ENCODE measurements at regions not wholly inside any gene's neighbourhood (a gene's known extent, or its start where the extent isn't known, plus 50 kb on each side); places are given as distances from the start of the nearest gene placed in this dataset.
"Not testable (repeated sequence)": the region's sequence is repeated elsewhere in the genome, so short reads cannot be mapped to it uniquely, and the experiment has no call there.

DNA sequence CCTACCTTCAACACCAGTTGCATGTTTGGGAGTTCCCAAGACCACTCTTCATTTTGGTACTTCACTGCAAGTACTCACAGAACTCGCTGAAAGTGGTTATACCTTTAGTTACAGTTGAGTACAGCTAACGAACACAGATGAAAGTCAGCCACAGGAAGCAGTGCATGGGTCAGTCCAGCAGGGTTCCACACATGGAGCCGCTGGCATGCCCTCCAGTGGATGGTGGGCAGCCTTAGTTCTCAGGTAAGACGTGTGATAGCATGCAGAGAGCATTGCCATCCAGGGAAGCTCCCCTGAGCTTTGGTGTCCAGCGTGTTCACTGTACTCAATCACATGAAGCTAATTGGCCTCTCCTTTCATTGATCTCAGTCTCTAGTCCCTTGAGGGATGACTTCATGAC lies 815.3 kb downstream of the RNF144A start:
- no peak for DNase-seq

- no peak for DNase-seq
Measured at GRCh38 chr2:7736646-7737305, 819.6 kb downstream of the RNF144A start.

DNA sequence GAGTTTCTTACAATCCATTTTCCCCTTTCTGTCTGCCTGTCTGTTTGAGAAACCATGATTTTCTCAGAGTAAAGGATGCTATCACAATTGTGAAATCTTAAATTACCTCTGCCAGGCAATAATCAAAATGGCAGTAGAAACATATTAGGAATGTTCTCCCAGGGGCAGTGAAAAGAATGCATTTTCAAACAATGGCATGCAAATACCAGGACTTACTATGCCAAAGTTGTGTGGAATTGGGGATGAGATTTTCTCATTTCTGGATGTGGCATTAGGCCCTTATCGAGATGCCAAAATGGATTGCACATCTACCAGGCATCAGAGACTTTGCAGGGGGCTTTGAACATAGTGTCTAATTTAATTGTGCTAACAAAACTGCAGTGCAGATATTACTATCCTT lies 821.4 kb downstream of the RNF144A start:
- no peak for DNase-seq

GRCh38 chr2:7740114-7740513 lies 822.9 kb downstream of the RNF144A start:
- DNase-seq: no peak

- no peak for DNase-seq
Measured at GRCh38 chr2:7742301-7742700, 825.1 kb downstream of the RNF144A start.

DNA sequence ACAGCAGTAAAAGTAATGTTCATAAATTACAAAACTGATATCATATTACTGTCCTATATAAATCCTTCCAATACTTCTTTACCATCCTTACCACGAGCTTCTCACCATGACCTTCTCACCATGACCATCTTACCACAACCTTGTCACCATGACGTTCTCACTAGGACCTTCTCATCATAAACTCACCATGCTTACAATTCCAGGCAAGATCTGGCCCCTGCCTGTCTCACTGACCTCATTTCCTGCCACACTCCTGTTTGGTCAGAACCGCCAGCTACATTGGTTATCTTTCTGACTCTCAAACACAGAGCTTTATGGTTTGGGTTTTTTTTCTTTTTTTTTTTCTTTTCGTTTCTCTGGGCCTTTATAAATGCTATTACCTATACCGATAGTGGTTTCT lies 827.6 kb downstream of the RNF144A start:
- DNase-seq: no peak

- DNase-seq: no peak
Measured at GRCh38 chr2:7745369-7745768, 828.2 kb downstream of the RNF144A start.

DNA sequence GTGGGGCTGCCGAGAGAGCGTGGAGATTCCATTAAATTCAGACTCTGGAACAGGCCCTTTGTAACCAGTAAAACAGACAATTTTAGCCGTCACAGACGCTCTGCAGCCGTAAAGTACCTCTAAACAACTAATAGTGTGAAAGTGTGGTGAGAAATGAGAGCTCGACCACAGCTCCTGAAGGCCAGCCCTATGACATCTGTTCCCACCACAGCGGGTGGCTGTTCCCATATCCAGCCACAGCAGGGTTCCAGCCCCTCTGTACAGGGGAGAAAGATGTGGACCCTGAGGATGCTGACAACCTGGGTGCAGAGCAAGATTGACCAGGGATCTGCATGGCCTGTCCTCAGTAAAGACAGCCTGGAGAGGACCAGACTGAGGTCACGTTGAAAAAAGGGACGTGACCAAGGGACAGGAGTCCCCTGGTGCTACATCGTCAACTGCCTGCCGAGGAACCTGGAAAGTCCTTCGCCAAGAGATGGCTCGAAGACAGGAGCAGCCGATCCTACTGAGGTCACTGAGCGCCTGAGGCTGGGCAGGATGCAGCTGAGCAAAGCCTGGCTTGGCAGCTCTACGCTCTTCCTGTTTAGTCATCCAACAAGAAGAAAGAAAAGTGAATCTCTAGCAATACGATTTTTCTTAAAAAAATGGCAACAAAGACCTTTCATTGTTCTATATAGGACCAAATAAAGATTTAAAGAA lies 831.7 kb downstream of the RNF144A start:
- DNase-seq: no peak

DNA sequence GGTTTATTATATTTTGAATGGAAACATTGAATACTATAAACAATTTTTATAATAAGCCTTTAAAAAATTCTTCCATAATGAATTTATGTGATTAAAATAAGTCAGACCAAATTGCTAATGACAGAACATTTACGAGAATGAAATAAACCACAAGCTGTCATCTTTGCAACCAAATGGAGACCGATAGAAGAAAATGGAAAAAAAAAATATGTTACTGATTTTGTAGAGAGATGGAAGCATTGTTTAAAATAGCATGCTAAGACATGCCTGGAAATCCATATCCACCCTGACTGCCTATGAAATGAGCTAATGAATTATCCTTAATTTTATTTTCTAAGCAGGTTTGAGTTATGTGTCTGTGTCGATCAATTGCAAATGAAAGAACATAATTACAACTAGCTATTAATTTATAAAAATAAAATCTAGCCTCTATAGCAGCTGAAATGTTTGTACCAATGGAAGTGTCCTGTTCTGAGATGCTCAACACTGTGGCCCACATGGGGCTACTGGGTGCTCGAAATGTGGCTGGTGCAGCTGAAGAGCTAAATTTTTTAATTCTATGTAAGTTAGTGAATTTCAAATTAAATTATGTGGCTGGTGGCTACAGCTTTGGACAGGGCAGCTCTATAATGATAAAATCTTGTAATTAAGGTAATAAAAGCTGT lies 832.8 kb downstream of the RNF144A start:
- DNase-seq: no peak

DNA sequence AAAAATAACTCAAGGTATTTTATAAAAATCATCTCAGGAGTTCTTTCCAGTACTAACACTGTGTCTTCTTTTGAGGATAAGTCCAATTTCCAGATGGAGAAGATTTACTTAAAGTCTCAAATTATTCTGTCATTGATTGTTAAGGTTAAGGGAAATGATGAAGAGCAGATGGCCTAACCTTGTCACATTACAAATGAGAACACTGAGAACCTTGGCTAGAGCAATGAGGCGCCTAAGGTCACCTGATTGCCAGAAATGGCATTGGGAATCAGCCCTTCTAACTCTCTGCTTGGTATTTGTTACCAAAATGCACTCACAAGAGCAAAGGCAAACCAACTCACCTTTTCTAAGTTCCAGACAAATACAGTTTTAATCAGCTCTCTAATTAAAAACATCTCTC lies 835.1 kb downstream of the RNF144A start:
- no peak for DNase-seq

DNA sequence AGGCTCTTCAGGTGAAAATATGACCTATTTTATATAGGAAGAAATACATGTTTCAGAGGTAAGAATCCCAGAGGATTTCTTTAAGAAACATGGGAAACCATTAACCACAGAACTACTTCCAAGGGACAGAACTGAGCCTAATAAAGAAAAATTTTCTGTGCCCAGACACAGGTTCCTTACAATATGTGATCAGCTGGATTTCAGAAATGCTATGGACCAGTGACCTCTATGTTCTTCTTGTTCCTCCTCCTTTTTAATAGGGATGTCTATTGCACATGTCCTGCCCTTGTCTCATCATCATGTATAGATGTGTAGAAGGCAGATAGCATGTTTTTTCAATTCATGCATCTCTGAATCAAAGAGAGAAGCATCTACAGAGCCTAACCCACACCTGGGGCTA lies 836.6 kb downstream of the RNF144A start:
- no peak for DNase-seq

DNA sequence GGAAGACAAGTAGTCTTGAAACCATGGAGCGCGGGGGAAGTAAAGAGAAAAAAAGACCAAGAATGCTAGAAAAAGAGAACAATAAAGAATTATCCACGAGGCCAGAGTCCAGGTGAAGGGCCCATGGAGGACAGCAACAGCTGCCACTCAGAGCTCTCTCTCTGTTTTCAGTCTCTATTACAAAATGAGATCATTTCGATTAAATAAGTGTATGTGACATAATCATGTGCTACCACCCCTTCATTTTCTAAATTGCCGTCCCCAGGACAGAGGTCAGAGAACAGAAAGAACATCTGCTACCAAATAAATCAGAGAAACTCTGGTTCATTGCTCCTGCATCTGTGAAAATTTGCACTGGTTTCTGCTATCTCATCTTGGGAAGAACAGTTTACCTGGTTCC lies 838.7 kb downstream of the RNF144A start:
- DNase-seq: no peak

DNA sequence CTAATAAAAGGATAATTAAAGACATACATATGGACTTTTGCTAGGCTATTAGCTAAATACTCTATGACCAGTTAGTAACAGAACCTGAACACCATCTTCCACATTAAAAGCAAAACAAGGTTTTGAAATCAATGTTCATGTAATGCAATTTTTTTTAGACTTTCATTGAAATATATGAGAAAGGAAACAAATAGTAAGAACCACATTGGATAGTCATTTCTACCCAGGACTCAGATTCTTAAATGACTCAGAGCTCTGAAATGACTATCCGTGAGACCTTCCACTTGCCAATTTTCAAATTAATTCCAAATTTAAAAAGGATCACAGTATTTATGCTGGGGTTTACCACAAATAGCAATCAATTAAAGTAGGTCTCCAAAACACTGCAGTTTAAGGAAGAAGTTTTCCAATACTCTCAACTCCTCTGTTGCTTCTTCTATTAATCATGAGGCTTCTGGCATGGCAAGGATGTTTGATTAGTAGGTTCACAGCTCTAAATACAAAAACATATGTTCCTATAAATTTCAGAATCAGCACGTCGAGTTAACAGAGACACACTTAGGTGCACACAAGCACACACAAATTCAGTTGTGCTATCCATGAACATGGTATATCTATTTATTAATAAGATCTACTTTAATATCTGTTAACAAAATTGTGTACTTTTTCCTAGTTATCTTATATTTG lies 841.0 kb downstream of the RNF144A start:
- DNase-seq: no peak

- DNase-seq: no peak
Measured at GRCh38 chr2:7759898-7760297, 842.7 kb downstream of the RNF144A start.

GRCh38 chr2:7763418-7763817 lies 846.2 kb downstream of the RNF144A start:
- not testable (repeated sequence) for DNase-seq

- no peak for DNase-seq
Measured at GRCh38 chr2:7765236-7765635, 848.0 kb downstream of the RNF144A start.

GRCh38 chr2:7766088-7766722 lies 849.0 kb downstream of the RNF144A start:
- no peak for DNase-seq

- DNase-seq: no peak
Measured at GRCh38 chr2:7766978-7767565, 849.9 kb downstream of the RNF144A start.

- DNase-seq: no peak
Measured at GRCh38 chr2:7767902-7768301, 850.7 kb downstream of the RNF144A start.

DNA sequence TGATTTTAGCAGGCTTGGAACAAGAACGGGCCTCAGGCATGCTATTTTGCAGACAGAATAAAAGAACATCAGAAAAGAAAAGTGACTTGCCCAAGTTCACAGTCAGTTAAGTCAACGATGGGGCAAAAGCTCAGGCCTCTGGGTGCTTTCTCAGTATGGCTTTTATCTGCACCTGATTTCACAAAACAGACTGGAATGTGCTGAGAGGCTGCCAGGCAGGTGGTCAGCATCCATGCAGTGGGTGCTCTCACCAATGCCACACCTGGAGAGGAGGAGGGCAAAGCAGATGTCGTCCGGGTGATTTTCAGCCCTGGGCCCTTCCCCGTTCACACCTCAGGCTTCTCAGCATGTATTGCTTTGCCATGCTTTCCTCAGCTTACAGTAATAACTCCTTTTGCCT lies 854.6 kb downstream of the RNF144A start:
- DNase-seq: no peak

DNA sequence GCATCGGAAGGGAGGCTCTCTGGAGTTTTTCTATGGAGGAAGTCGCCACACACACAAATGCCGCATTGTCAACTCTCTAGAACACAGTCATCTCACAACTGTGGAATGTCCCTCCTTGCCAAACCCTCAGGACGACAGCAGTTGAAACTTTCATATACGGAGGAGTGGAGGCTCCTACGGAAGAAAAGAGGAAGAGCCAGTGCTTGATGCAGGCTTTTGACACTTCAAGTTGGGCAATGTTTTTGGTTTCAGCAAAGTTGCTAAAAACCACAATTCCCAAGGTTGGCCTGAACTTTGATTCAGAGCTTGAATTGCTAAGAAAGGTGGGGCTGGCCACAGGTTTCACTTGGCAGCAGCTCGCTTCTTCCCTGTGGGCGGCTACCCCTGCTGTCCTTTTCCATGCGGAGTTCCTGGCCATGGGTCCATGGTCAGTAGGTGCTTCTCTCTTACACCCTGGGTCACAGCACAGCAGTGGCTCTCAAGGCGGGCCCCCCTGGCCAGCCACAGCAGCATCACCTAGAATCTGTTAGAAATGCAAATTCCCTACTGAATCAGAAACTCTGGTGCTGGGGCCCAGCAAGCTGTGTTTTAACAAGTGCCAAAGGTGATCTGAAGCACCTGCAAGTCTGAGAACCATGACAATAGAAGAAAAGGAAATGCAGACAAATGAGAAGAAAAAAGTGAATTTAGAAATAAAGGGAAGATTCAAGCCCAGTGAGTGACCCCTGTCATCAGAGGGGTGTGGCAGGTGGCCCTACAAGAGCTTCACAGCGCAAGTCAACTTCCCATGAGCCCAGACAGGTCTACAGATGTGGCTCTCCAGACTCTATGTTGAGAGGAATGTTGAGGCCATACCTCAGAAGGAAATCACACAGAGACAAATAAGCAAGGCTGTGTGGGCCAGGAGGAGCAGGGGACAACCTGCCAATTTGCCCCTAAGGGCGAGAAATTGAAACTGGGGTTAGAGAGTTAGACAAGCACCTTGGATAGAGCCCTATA lies 856.4 kb downstream of the RNF144A start:
- no peak for DNase-seq

DNA sequence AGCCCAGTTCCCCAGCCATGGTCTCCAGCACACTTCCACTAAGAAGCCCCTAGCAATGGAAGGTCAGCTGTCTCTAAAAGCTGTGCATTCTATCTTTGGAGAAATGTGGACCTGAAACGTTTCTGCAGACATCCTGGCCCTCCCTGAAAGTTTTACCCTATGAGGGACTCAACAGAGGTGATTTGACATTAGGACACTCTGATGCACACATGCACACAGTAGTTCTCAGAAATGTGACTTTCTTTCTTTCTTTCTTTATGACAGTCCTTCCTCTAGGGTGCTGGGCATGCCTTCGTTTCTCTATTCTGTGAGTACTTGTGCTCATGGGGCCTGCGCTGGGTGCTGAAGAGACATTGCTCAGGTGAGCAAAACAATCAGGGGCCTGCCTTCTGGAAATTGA lies 857.3 kb downstream of the RNF144A start:
- DNase-seq: no peak
